Parathyroid adenoma (tissue), 2 donors: ENCODE measurements at regions not wholly inside any gene's neighbourhood (a gene's known extent, or its start where the extent isn't known, plus 50 kb on each side); places are given as distances from the start of the nearest gene placed in this dataset.

ENCODE experiments used
- H2AFZ ChIP-seq: fragments of 300-600 bp; sonication (generic); one replicate; pipeline ENCODE4 v1.7.0; 2017; ENCODE audit warnings: antibody characterized with exemption, mild to moderate bottlenecking
- H3K27ac ChIP-seq: fragments of 300-600 bp; sonication (generic); one replicate; pipeline ENCODE4 v1.7.0; 2017
- H3K27me3 ChIP-seq: fragments of 300-600 bp; sonication (generic); one replicate; pipeline ENCODE4 v1.7.0; 2017; ENCODE audit warnings: low read length; ENCODE audit not compliant: control insufficient read depth, insufficient read depth
- H3K36me3 ChIP-seq: fragments of 300-600 bp; sonication (generic); one replicate; pipeline ENCODE4 v1.7.0; 2017; ENCODE audit warnings: low read length; ENCODE audit not compliant: control insufficient read depth, insufficient read depth
- H3K4me1 ChIP-seq: fragments of 300-600 bp; sonication (generic); one replicate; pipeline ENCODE4 v1.7.0; 2017; ENCODE audit warnings: control low read depth
- H3K4me2 ChIP-seq: fragments of 300-600 bp; sonication (generic); one replicate; pipeline ENCODE4 v1.7.0; 2017; ENCODE audit warnings: low read length
- H3K4me3 ChIP-seq: fragments of 300-600 bp; sonication (generic); one replicate; pipeline ENCODE4 v1.7.0; 2017; ENCODE audit warnings: low read depth, low read length
- H3K79me2 ChIP-seq: fragments of 300-600 bp; sonication (generic); one replicate; pipeline ENCODE4 v1.7.0; 2017; ENCODE audit warnings: control low read depth
- H3K9ac ChIP-seq: fragments of 300-600 bp; sonication (generic); one replicate; pipeline ENCODE4 v1.7.0; 2017; ENCODE audit warnings: mild to moderate bottlenecking
- H3K9me3 ChIP-seq: fragments of 300-600 bp; sonication (generic); one replicate; pipeline ENCODE4 v1.7.0; 2017; ENCODE audit warnings: low read length; ENCODE audit not compliant: control insufficient read depth
- CTCF ChIP-seq: fragments of 300-600 bp; sonication (generic); IDR thresholded peaks from one replicate; pipeline ENCODE4 v1.7.0; 2017; ENCODE audit warnings: antibody characterized with exemption, mild to moderate bottlenecking
- donor health status: primary hyperparathyroidism.

GRCh38 chr4:41380511-41381157 lies 123.9 kb downstream of the UCHL1 start:
- H3K79me2 ChIP-seq: peaks cover 26% of the 10 kb centered on the region
- no peaks in the 10 kb centered on the region for H3K9me3 ChIP-seq
- no peak overlapping the region for H2AFZ ChIP-seq
- H3K36me3 ChIP-seq: no peaks in the 10 kb centered on the region
- H3K4me1 ChIP-seq: no peaks in the 10 kb centered on the region
- no peak overlapping the region for H3K27ac ChIP-seq
- H3K27me3 ChIP-seq: no peaks in the 10 kb centered on the region
- no peak overlapping the region for H3K4me3 ChIP-seq
- no peak for TF ChIP-seq CTCF
- H3K9ac ChIP-seq: no peak overlapping the region
- no peak overlapping the region for H3K4me2 ChIP-seq

- Histone ChIP-seq H3K4me3 (no peak overlapping the region), H3K79me2 (peaks cover 26% of the 10 kb centered on the region), H3K27ac (no peak overlapping the region), H2AFZ (no peak overlapping the region), H3K36me3 (no peaks in the 10 kb centered on the region), H3K9ac (no peak overlapping the region), H3K27me3 (no peaks in the 10 kb centered on the region), H3K4me1 (no peaks in the 10 kb centered on the region), H3K9me3 (no peaks in the 10 kb centered on the region), H3K4me2 (no peak overlapping the region)
- TF ChIP-seq CTCF: no peak
Observed at GRCh38 chr4:41381384-41381783, 124.7 kb downstream of the UCHL1 start.

GRCh38 chr4:41384992-41385391 lies 128.3 kb downstream of the UCHL1 start:
- H2AFZ ChIP-seq: no peak overlapping the region
- H3K27ac ChIP-seq: no peak overlapping the region
- peaks cover 23% of the 10 kb centered on the region for H3K79me2 ChIP-seq
- no peak for TF ChIP-seq CTCF
- H3K36me3 ChIP-seq: no peaks in the 10 kb centered on the region
- no peaks in the 10 kb centered on the region for H3K9me3 ChIP-seq
- H3K4me2 ChIP-seq: no peak overlapping the region
- no peak overlapping the region for H3K4me3 ChIP-seq
- H3K4me1 ChIP-seq: no peaks in the 10 kb centered on the region
- H3K27me3 ChIP-seq: no peaks in the 10 kb centered on the region
- H3K9ac ChIP-seq: no peak overlapping the region

- Histone ChIP-seq H3K79me2 (peaks cover 27% of the 10 kb centered on the region), H3K9ac (no peak overlapping the region), H3K36me3 (no peaks in the 10 kb centered on the region), H3K4me2 (no peak overlapping the region), H3K27ac (no peak overlapping the region), H3K4me1 (no peaks in the 10 kb centered on the region), H3K27me3 (no peaks in the 10 kb centered on the region), H2AFZ (no peak overlapping the region), H3K9me3 (no peaks in the 10 kb centered on the region), H3K4me3 (no peak overlapping the region)
- TF ChIP-seq CTCF: no peak
Observed at GRCh38 chr4:41385481-41385880, 128.8 kb downstream of the UCHL1 start.

GRCh38 chr4:41388080-41388479 lies 131.4 kb downstream of the UCHL1 start:
- H3K36me3 ChIP-seq: no peaks in the 10 kb centered on the region
- no peak overlapping the region for H3K9ac ChIP-seq
- TF ChIP-seq CTCF: no peak
- no peaks in the 10 kb centered on the region for H3K27me3 ChIP-seq
- no peaks in the 10 kb centered on the region for H3K9me3 ChIP-seq
- no peak overlapping the region for H3K4me2 ChIP-seq
- H3K4me1 ChIP-seq: no peaks in the 10 kb centered on the region
- no peak overlapping the region for H3K27ac ChIP-seq
- H3K4me3 ChIP-seq: no peak overlapping the region
- no peak overlapping the region for H2AFZ ChIP-seq
- H3K79me2 ChIP-seq: peaks cover 21% of the 10 kb centered on the region
